ENCODE measurements at regions not wholly inside any gene's neighbourhood (a gene's known extent, or its start where the extent isn't known, plus 50 kb on each side); places are given as distances from the start of the nearest gene placed in this dataset.

- TF ChIP-seq, protein P1, sequence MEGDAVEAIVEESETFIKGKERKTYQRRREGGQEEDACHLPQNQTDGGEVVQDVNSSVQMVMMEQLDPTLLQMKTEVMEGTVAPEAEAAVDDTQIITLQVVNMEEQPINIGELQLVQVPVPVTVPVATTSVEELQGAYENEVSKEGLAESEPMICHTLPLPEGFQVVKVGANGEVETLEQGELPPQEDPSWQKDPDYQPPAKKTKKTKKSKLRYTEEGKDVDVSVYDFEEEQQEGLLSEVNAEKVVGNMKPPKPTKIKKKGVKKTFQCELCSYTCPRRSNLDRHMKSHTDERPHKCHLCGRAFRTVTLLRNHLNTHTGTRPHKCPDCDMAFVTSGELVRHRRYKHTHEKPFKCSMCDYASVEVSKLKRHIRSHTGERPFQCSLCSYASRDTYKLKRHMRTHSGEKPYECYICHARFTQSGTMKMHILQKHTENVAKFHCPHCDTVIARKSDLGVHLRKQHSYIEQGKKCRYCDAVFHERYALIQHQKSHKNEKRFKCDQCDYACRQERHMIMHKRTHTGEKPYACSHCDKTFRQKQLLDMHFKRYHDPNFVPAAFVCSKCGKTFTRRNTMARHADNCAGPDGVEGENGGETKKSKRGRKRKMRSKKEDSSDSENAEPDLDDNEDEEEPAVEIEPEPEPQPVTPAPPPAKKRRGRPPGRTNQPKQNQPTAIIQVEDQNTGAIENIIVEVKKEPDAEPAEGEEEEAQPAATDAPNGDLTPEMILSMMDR (IDR thresholded peaks at IDR 0.05), result no peak
- TF ChIP-seq POLR2A (IDR thresholded peaks at IDR 0.05), result no peak
Measured at GRCh38 chr17:33469911-33470310, 176.8 kb upstream of the ASIC2 start.
